Cardiac fibroblast (primary cell): ENCODE measurements at regions not wholly inside any gene's neighbourhood (a gene's known extent, or its start where the extent isn't known, plus 50 kb on each side); places are given as distances from the start of the nearest gene placed in this dataset.

ENCODE experiments used
- DNase-seq, 2 donors: peaks; one replicate each; pipeline versions ENCODE4 v3.0.0 to v3.0.0-alpha.2; 2010; ENCODE audit warnings: low read depth in 2 of 2
- H3K4me3 ChIP-seq, 2 donors: replicated peaks in 1 of 2; 1 replicate in 1 of 2; 2 replicates in 1 of 2; pipeline ENCODE4 v1.5.1; 2011; ENCODE audit warnings: low read depth in 2 of 2, low read length in 2 of 2, mild to moderate bottlenecking in 2 of 2, moderate library complexity in 1 of 2
- CTCF ChIP-seq: IDR thresholded peaks from one replicate; pipeline ENCODE4 v1.5.1; 2011; ENCODE audit warnings: low read depth, mild to moderate bottlenecking, low read length, inconsistent platforms

- no peak for TF ChIP-seq CTCF
- no peak overlapping the region for H3K4me3 ChIP-seq
- no peak for DNase-seq
These were observed 113.2 kb downstream of the HERPUD2 start for GRCh38 chr7:35581605-35582210.

- no peak for TF ChIP-seq CTCF
- no peak for DNase-seq
- no peak overlapping the region for H3K4me3 ChIP-seq
These were observed 118.8 kb downstream of the HERPUD2 start for GRCh38 chr7:35576031-35576573.

GRCh38 chr7:35571611-35572240 is 123.2 kb downstream of the HERPUD2 start:
- no peak overlapping the region for H3K4me3 ChIP-seq
- TF ChIP-seq CTCF: no peak
- no peak for DNase-seq

GRCh38 chr7:35570937-35571336 is 124.0 kb downstream of the HERPUD2 start:
- DNase-seq: no peak
- TF ChIP-seq CTCF: no peak
- H3K4me3 ChIP-seq: no peak overlapping the region

- TF ChIP-seq CTCF: no peak
- no peak overlapping the region for H3K4me3 ChIP-seq
- DNase-seq: peak in 1 of 2 donors; percentile 5
These were observed 129.0 kb downstream of the HERPUD2 start for GRCh38 chr7:35565927-35566326.

DNA sequence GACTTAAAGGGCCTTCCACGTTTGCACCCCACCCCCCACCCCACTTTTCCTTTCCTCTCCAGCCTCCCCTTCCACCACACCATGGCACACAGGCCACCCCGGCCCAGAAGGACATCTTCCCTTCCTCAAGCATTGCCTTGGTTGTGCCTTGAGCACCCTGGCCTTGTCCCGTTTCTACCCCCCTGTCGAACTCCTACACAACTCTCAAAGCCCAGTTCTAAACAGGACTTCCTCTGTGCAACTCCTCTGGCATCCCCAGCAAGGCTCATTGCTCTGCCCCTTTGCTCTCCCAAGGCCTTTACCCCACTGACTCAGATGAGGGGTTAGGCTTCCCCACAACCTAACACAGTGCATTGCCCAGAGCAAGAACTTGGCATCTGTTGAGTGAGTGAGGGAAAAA is 136.1 kb downstream of the HERPUD2 start:
- no peak overlapping the region for H3K4me3 ChIP-seq
- no peak for DNase-seq
- TF ChIP-seq CTCF: no peak
